ENCODE measurements at regions not wholly inside any gene's neighbourhood (a gene's known extent, or its start where the extent isn't known, plus 50 kb on each side); places are given as distances from the start of the nearest gene placed in this dataset.

GRCh38 chr6:170128811-170129681 is 161.8 kb downstream of the DLL1 start:
- no peaks in the 10 kb centered on the region for H3K9me3 ChIP-seq
- peaks cover 0 to 53% (median 19%) of the 10 kb centered on the region in 12 donors for H3K4me1 ChIP-seq
- peak overlapping the region in 8 of 12 donors; percentile 34 to 72 (median 52) for H3K27ac ChIP-seq
- intact Hi-C loops (cut with DNase I), result loop anchor here in 3 of 10 donors (5.0 kb wide), 1 partner anchor 87 kb away; no protein-coding TSS in a partner anchor
- H3K27me3 ChIP-seq, result no peaks in the 10 kb centered on the region
- DNase-seq (peak in 1 of 5 donors; percentile 12), ATAC-seq (no peak)
- H3K36me3 ChIP-seq, result no peaks in the 10 kb centered on the region
- TF ChIP-seq CTCF (IDR thresholded peaks at IDR 0.05) (no peak), POLR2A (IDR thresholded peaks at IDR 0.05) (no peak)
- WGBS, 4 donors, result 92 to 95% (median 94%) methylated on average over 18 to 34 of the region's 34 CpGs
- no peak overlapping the region for H3K4me3 ChIP-seq

- ATAC-seq (no peak), DNase-seq (no peak)
- no peak for TF ChIP-seq CTCF (IDR thresholded peaks at IDR 0.05)
- TF ChIP-seq POLR2A (IDR thresholded peaks at IDR 0.05), result no peak
- intact Hi-C loops (cut with DNase I), result loop anchor here in 3 of 10 donors (5.0 kb wide), 1 partner anchor 86 kb away; no protein-coding TSS in a partner anchor
- Histone ChIP-seq H3K27ac (no peak overlapping the region), H3K36me3 (no peaks in the 10 kb centered on the region), H3K4me1 (peaks cover 0 to 49% (median 15%) of the 10 kb centered on the region in 12 donors), H3K4me3 (no peak overlapping the region), H3K9me3 (no peaks in the 10 kb centered on the region), H3K27me3 (no peaks in the 10 kb centered on the region)
- WGBS, 4 donors, result 94 to 98% (median 95%) methylated on average over 10 of the region's 10 CpGs
Observed at GRCh38 chr6:170128346-170128745, 162.5 kb downstream of the DLL1 start.

- Histone ChIP-seq H3K4me1 (peaks cover 0 to 59% (median 15%) of the 10 kb centered on the region in 12 donors), H3K9me3 (peaks cover 0 to 3% (median 0%) of the 10 kb centered on the region in 12 donors), H3K27me3 (no peaks in the 10 kb centered on the region), H3K27ac (no peak overlapping the region), H3K4me3 (no peak overlapping the region), H3K36me3 (no peaks in the 10 kb centered on the region)
- WGBS, 4 donors, result 80 to 90% (median 85%) methylated on average over 8 to 9 of the region's 9 CpGs
- intact Hi-C loops (cut with DNase I), result loop anchor here in 3 of 10 donors (5.0 kb wide), 1 partner anchor 85 kb away; no protein-coding TSS in a partner anchor
- DNase-seq (peak in 1 of 5 donors; percentile 15), ATAC-seq (no peak)
- TF ChIP-seq POLR2A (IDR thresholded peaks at IDR 0.05) (no peak), CTCF (IDR thresholded peaks at IDR 0.05) (no peak)
Observed at GRCh38 chr6:170127151-170127550, 163.7 kb downstream of the DLL1 start.
